ENCODE measurements at regions not wholly inside any gene's neighbourhood (a gene's known extent, or its start where the extent isn't known, plus 50 kb on each side); places are given as distances from the start of the nearest gene placed in this dataset.
"Not testable (repeated sequence)": the region's sequence is repeated elsewhere in the genome, so short reads cannot be mapped to it uniquely, and the experiment has no call there.

DNA sequence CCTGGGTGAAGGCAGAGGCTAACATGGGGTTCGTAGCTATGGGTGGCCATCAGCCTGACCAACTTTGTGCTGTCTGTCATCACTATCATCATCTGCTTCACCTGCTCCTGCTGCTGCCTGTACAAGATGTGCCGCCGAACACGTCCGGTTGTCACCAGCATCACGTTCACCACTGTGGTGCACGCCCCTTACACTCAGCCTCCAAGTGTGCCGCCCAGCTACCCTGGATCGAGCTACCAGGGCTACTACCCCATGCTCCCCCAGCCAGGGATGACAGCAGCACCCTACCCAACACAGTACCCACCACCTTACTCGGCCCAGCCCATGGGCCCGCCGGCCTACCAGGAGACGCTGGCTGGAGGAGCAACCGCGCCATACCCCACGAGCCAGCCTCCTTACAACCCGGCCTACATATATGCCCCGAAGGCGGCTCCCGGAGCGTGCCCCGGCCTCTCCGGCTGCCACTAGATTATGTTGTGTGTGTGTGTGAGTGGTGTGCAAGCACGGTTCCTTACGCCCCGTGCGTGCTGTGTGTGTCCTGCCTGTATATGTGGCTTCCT lies 213.4 kb upstream of the XIST start:
- DNase-seq (ENCODE audit: low spot score), result no peak

DNA sequence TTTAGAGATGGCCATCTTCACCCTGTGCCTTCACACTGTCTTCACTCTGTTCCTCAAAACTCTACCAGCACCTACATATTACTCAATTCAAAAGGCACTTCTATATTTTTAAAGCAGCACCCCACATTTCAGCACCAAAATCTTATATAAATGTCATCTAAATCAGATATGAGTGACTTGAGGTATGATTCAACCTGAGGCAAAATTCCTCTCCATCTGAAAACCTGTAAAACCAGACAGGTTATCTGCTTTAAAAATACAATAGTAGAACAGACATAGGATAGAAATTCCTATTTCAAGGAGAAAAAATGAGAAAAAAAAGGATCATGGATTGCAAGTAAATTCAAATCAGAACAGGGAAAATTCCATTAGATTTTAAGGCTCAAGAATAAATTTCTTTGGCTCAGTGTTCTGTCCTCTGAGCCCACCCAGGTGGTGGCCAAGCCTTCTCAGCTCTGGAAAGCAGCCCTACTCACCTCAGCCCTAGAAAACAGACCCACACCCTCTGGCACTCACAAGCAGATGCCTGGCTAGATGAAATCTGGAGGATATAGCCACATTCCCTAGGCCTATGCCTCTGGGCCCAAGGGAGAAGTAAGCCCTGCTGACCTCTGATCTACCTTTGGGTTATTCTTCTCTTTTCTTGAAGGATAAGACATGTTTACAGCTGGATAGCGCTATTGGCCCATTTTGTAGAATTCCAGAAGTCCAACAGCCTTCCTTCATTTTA lies 211.1 kb upstream of the XIST start:
- no peak for DNase-seq (ENCODE audit: low spot score)

DNA sequence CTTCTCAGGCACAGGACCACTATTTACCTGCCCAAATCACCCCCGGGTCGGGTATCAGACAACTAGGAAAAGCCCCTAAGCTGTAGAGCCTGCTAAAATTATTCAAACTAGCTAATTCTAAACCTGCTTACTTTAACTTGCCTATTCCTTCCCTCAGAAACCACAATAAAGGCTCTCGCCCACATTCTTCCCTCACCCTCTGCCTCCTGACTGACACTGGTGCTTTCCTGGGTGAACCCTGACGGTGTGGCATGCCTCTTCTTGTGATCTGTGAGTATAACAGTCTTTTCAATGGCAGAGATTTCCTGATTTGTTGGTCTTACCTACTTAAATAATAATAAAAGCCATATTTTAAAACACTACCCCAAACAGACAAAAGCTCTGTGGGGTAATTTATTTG lies 209.4 kb upstream of the XIST start:
- DNase-seq (ENCODE audit: low spot score), result no peak

DNA sequence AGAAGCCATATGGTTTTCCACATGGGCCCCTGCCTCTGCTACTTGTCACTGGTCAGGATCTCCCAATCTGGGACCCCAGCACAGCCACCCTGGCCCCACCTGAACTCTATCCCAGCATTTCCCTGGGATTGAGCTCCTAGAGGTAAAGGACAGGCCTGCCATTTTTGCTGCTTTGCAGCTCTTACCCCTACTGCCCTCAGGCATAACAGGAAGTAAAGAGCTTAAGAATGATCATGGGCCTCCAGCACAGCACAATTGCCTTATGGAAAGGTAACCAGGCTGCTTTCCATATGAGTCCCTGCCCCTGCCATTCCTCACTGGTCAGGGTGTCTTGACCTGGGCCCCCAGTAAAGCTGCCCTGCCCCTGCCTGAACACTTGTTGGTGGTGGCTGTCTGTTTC lies 196.6 kb upstream of the XIST start:
- DNase-seq (ENCODE audit: low spot score), result no peak

DNA sequence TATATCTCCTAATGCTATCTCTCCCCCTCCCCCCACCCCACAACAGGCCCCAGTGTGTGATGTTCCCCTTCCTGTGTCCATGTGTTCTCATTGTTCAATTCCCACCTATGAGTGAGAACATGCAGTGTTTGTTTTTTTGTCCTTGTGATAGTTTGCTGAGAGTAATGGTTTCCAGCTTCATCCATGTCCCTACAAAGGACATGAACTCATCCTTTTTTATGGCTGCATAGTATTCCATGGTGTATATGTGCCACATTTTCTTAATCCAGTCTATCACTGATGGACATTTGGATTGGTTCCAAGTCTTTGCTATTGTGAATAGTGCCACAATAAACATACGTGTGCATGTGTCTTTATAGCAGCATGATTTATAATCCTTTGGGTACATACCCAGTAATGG lies 181.6 kb upstream of the XIST start:
- DNase-seq (ENCODE audit: low spot score), result not testable (repeated sequence)

DNA sequence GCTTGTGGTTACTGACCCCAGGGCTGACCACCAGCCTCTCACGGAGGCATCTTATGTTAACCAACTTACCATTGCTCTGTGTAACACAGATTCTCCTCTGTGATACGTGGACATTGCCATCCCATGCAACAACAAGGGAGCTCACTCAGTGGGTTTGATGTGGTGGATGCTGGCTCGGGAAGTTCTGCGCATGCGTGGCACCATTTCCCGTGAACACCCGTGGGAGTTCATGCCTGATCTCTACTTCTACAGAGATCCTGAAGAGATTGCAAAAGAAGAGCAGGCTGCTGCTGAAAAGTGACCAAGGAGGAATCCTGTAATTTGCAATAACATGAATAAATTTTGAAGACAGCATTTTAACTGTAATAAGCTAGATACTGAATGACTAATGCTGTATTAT lies 179.0 kb upstream of the XIST start:
- DNase-seq (ENCODE audit: low spot score), result not testable (repeated sequence)

DNA sequence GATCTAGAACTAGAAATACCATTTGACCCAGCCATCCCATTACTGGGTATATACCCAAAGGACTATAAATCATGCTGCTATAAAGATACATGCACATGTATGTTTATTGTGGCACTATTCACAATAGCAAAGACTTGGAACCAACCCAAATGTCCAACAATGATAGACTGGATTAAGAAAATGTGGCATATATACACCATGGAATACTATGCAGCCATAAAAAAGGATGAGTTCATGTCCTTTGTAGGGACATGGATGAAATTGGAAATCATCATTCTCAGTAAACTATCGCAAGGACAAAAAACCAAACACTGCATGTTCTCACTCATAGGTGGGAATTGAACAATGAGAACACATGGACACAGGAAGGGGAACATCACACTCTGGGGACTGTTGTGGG lies 178.3 kb upstream of the XIST start:
- not testable (repeated sequence) for DNase-seq (ENCODE audit: low spot score)

DNA sequence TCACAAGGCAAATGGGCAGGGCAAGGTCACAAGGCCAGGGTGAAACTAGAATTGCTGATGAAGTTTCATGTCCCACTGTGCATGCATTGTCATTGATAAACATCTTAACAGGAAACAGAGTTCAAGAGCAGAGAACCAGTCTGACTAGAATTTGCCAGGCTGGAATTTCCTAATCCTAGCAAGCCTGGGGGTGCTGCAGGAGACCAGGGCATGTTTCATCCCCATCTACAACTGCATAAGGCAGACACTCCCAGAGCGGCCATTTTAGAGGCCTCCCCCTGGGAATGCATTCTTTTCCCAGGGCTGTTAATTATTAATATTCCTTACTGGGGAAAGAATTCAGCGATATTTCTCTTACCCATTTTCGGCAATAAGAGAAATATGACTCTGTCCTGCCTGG lies 172.6 kb upstream of the XIST start:
- DNase-seq (ENCODE audit: low spot score), result not testable (repeated sequence)

DNA sequence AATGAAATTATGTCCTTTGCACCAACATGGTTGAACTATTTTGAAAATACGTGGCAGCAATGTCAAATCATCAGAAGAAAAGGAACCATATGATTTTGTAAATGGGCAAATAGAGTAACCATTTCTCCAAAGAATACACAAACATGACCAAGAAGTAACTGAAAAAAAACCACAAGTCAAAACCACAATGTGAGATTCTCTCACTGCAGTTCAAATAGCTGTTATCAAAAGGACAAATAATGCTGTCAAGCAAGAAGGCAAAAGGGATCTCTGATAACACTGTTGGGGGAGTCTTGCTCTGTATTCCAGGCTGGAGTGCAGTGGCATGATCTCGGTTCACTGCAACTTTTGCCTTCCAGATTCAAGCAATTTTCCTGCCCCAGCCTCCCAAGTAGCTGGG lies 170.7 kb upstream of the XIST start:
- no peak for DNase-seq (ENCODE audit: low spot score)

DNA sequence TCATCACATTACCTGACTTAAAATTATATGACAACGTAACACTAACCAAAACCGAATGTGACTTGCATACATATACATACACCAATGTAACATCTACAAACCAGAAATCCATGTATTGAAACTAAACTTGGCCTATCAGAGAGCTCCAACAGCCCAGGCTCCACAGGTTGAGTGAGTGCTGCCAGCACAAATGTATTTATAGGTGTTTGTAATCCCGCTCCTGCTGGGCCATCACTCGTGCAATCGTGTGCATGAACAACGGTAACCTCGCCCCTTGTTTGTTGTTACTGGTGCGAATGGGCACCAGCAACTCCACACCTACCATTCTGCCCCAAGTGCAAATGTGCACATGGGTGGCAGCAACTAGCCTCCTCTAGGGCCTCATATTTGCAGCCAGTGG lies 165.7 kb upstream of the XIST start:
- no peak for DNase-seq (ENCODE audit: low spot score)

DNA sequence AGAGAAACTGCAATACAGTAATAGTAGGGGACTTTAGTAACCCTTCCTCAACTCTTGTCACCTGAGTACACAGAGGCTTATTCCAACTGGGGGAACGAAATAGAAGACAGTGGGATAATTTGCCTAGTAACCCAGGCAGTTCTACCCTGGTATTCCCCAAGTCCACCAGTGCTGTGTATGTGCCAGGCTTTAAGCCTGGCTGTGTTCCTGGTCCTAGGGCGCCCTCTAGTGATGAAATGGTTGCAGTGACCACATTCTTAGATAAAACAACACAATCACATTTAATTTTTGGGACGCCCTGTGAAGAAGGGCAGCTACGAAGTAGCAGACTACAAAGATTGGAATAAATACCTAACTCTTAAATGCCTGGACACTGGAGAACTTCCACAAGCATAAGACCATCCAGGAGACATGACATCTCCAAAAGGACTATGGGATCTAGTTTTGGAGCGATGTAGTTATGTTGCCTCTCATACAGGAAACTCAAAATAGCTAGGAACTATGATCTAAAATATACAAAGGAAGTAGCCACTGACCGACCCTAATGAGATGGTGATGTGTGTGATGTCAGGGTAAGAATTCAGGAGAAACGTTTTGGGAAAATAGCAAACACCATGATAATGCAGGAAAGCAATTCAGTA lies 163.0 kb upstream of the XIST start:
- no peak for DNase-seq (ENCODE audit: low spot score)

DNA sequence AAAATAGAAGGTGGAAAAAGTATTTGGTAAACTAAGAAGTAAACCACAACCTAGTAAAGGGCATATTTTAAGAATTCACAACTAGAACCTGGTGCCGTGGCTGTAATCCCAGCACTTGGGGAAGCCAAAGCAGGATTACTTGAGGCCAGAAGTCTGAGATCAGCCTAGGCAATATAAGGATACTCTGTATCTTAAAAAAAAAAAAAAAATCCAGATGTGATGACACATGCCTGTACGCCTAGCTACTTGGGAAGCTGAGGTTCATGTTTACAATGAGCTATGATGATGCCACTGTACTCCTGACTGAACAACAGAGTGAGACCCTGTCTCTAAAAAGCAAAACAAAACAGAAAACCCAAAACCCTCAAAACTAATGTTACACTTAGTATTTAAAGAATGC lies 156.5 kb upstream of the XIST start:
- no peak for DNase-seq (ENCODE audit: low spot score)

DNA sequence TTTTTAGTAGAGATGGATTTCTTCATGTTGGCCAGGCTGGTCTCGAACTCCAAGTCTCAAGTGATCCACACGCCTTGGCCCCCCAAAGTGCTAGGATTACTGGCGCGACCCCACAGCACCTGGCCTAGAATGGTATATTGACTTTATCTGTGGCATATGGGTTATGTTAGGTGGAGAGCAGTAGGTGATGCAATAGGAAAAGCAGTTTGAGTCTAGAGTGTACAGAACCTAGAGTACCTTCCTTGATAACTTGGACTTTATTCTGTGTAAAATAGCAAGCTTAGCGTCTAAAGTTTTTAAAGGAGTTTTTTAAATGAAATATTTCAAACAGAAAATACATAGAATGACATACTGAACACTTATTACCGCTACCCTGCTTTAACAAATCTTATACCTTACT lies 139.5 kb upstream of the XIST start:
- DNase-seq (ENCODE audit: low spot score), result no peak

DNA sequence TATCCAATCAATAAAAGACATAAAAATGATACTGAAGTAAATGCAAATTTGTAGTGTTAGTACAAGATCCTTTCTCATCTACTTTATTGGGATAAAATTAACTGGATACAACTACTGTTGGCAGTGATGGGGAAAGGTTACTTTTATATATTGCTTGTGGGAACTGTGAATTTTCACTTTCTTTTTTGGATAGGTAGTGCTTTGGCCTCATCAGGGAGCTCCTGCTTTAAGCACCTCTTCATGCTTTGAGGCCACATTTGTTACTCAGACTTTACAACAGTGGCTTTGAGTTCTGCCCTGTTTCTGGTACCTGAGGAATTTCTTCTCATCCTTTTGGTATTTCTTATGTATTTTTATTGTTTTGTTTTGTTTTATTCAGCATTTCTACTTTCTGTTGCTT lies 134.7 kb upstream of the XIST start:
- DNase-seq (ENCODE audit: low spot score), result no peak

DNA sequence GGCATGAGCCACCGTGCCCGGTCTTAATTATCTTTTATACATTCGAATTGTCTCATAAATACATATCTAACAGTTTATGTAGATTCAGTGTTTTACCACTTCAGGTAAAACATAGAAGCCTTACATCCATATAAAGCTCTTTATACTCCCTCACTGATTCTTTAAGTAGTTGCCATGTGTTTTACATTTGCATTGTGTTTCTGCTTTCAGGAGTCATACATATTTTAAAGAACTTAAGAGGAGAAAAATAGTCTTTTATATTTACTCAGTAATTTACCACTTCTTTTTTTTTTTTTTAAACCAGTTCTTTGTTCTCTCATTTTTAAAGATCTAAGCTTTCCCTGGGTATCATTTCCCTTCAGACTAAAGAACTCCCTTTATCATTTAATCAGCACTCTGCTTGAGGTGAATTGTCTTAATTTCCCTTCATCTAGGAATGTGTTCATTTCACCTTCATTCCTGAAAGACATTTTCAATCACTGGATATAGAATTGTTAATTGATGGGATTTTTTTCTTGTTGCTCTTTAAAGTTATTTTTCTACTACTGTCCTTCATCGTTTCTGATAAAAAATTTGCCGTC lies 127.1 kb upstream of the XIST start:
- no peak for DNase-seq (ENCODE audit: low spot score)

DNA sequence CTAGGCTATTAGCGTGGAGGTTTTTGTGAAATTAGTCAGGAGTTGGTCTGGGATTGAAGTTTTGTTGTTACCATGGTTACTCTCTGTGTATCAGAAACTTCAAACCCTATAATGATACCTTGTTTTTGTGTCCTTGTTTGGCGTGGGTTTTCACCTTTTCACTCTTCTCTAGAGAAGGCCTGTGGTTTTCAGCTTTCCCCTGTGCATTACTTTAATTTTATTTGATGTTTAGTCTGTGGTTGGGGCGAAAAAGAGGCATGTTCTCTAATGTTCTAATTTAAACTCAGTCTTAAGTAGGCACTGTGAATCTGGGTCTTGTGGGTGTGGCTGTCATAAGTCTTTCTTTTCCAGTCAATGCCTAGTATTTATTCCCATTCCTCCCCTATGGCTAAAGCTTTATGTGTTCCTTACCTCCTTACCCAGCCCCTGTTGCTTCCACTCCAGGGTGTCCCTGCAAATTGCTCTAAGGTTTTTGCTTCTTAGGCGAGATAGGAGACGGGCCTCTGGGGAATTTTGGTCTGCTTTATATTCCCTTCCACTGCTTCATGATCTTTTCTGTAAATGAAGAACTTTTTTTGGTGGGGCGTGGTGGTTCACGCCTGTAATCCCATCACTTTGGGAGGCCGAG lies 125.1 kb upstream of the XIST start:
- DNase-seq (ENCODE audit: low spot score), result no peak

DNA sequence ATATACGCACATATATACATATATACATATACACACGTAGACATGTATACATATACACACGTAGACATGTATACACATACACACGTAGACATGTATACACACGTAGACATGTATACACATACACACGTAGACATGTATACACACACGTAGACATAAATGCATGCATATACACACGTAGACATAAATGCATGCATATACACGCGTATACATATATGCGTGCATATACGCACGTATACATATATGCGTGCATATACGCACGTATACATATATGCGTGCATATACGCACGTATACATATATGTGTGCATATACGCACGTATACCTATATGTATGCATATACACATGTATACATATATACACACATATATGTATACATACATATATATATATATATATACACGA lies 114.9 kb upstream of the XIST start:
- not testable (repeated sequence) for DNase-seq (ENCODE audit: low spot score)

DNA sequence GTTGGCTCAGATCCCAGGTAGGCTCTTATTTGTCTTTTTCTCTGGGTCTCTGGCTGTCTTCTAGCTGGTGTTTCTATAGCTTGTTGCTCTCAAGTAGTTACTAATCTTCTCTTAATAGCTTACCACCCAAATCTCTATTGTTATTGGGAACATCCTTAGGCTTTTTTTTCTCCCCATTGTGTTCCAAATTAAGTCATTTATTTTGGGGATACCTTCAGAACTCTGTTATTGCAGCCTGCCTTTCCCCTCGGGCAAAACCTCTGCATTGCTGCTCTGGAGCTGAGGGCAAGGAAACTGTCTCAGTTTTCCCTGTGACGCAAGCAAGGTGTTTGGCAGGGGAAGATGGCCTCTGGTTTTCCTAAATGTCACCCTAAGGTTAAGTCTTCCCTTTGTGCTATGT lies 113.3 kb upstream of the XIST start:
- no peak for DNase-seq (ENCODE audit: low spot score)

DNA sequence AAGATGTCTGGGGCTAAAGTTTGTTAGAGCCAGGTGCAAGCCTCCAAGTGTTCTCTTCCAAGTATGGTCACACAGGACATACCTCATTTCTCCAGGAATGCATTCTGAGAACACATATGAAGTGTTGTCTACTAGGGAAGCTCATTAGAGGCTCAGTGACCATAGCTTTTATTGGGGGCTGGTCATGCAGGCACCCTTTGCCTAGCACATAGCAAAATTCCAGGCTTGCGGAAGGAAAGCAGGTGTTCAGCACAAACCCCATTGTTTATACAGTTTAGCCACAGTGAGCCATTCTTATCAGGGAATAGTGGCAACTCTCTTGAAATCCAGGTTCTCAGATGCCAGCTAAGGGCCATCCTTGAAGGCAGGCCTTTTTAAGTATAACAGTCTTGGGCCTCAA lies 112.1 kb upstream of the XIST start:
- DNase-seq (ENCODE audit: low spot score), result no peak

DNA sequence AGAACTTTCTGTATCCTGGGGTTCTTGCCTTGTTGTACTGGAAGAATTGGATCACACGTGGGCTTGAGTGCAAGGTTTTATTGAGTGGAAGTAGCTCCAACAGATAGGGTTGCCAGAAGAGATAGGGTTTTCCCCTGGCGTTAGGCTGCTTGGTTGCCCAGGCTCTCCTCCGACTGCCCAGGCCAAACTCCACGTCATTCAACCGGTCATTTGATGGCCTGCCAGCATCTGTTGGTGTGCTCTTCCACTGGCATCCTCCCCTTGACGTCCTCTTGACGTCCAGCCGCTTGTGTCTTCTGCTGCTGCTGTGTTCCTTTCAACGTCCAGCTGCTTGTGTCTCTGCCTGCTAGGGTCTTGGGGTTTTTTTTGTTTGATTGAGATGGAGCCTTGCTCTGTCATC lies 111.2 kb upstream of the XIST start:
- no peak for DNase-seq (ENCODE audit: low spot score)

DNA sequence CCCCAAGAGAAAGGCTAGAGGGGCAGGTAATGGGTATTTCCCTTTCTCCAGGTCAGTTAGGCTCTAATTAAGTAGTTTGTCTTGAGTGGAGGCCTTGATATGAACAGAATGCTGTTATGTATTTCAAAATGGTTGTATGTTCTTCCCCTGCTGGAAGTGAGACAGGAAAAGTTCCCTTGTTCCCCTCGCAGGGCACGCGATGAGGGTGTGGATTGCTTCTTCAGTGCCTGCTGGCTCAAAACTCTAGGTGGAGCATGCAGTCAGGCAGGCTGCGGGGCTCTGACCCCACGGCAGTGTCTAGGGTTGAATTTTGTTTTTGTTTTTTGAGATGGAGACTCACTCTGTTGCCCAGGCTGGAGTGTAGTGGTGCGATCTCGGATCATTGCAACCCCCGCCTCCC lies 110.4 kb upstream of the XIST start:
- no peak for DNase-seq (ENCODE audit: low spot score)

DNA sequence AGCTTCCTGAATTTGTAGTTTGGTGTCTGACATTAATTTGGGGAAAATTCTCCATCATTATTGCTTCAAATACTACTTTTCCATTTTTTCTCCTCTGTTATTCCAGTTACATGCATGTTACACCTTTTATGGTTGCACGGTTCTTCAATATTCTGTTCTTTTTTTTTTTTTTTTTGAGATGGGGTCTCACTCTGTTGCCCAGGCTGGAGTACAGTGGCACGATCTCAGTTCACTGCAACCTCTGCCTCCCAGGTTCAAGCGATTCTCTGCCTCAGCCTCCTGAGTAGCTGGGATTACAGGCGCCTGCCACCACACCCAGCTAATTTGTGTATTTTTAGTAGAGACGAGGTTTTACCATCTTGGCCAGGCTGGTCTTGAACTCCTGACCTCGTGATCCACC lies 109.4 kb upstream of the XIST start:
- DNase-seq (ENCODE audit: low spot score), result not testable (repeated sequence)

DNA sequence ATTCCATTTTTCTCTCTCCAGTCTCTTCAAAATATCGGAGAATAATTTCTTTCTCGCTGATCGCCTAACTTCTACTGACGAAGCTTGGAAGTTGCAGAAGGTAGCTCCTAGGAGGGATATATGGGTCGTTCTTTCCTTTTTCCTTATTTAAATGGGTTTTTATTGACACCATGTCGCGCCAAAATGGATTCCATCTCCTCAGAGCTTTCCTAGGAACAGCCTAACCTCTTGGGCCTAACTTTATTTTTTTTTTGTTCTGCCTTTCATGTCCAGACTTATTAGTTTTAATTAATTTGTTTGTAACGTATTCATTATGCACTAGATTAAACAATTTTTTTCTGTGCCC lies 92.0 kb upstream of the XIST start:
- no peak for DNase-seq (ENCODE audit: low spot score)
